Gastrocnemius medialis (tissue), 4 donors: ENCODE measurements at regions not wholly inside any gene's neighbourhood (a gene's known extent, or its start where the extent isn't known, plus 50 kb on each side); places are given as distances from the start of the nearest gene placed in this dataset.

ENCODE experiments used
- ATAC-seq, 2 donors: fragments of 150-250 bp; one replicate each; pipeline ENCODE4 v1.9.1; 2016
- DNase-seq, 2 donors: peaks; one replicate each; pipeline ENCODE4 v3.0.0-alpha.2; 2019
- H3K27ac ChIP-seq, 4 donors: fragments of 200-600 bp; sonication (generic); 1 replicate in 1 of 4; 2 replicates in 3 of 4; pipeline ENCODE4 v1.5.1; 2016 to 2018; ENCODE audit warnings: mild to moderate bottlenecking in 2 of 4, moderate library complexity in 1 of 4
- H3K27me3 ChIP-seq, 3 donors: fragments of 200-600 bp; sonication (generic) in 2 of 3; 1 replicate in 1 of 3; 2 replicates in 2 of 3; pipeline versions ENCODE4 v1.5.1 to v1.6.0; 2016 to 2019; ENCODE audit warnings: mild to moderate bottlenecking in 1 of 3, moderate library complexity in 1 of 3
- H3K36me3 ChIP-seq, 2 donors: fragments of 200-600 bp; sonication (generic) in 1 of 2; one replicate each; pipeline ENCODE4 v1.5.1; 2017 to 2018
- H3K4me1 ChIP-seq, 2 donors: fragments of 200-600 bp; sonication (generic) in 1 of 2; one replicate each; pipeline ENCODE4 v1.5.1; 2016 to 2017; ENCODE audit warnings: mild to moderate bottlenecking in 2 of 2
- H3K4me3 ChIP-seq, 4 donors: fragments of 200-600 bp; sonication (generic) in 3 of 4; 1 replicate in 1 of 4; 2 replicates in 3 of 4; pipeline ENCODE4 v1.5.1; 2016 to 2019; ENCODE audit warnings: mild to moderate bottlenecking in 2 of 4
- H3K9me3 ChIP-seq, 3 donors: fragments of 200-600 bp; sonication (generic) in 2 of 3; 1 replicate in 1 of 3; 2 replicates in 2 of 3; pipeline ENCODE4 v1.5.1; 2016 to 2019
- CTCF ChIP-seq, 5 experiments: fragments of 450-650 bp in 3 of 5; fragments of 200-600 bp in 2 of 5; sonication (generic) in 2 of 5; IDR thresholded peaks in 4 of 5; conservative IDR thresholded peaks in 1 of 5; 1 replicate in 4 of 5; 2 replicates in 1 of 5; pipeline ENCODE4 v1.5.1; 2016 to 2019; ENCODE audit warnings: antibody characterized with exemption in 5 of 5, mild to moderate bottlenecking in 3 of 5, moderate library complexity in 3 of 5
- POLR2A ChIP-seq, 2 donors: fragments of 450-650 bp; IDR thresholded peaks; one replicate each; pipeline ENCODE4 v1.6.1; 2017; ENCODE audit warnings: antibody characterized with exemption in 2 of 2, mild to moderate bottlenecking in 2 of 2, moderate library complexity in 2 of 2
- in situ Hi-C, 4 donors: fragments of 200-750 bp; cut with MboI; loops; one replicate each; pipeline versions ENCODE4 v1.15.0 to v1.8.0; 2017; ENCODE audit warnings: low sequenced_read_pairs in 4 of 4
- intact Hi-C: fragments of 100-400 bp; cut with DNase I; formaldehyde crosslinking; loops from one replicate; pipeline ENCODE4 v1.15.1; 2023; ENCODE audit warnings: low total_unique reads

GRCh38 chr10:128627811-128628210 lies 501.6 kb upstream of the MKI67 start:
- intact Hi-C loops, result no loop called here
- H3K27ac ChIP-seq, result no peak overlapping the region
- DNase-seq, result no peak
- no peaks in the 10 kb centered on the region for H3K36me3 ChIP-seq
- in situ Hi-C loops, result no loop called here
- H3K27me3 ChIP-seq, result no peaks in the 10 kb centered on the region
- H3K4me1 ChIP-seq, result peaks cover 0 to 4% of the 10 kb centered on the region in 2 donors
- no peak for ATAC-seq
- no peaks in the 10 kb centered on the region for H3K9me3 ChIP-seq
- no peak overlapping the region for H3K4me3 ChIP-seq
- TF ChIP-seq POLR2A (IDR thresholded peaks at IDR 0.05) (no peak), CTCF (IDR thresholded peaks at IDR 0.05 in 4 of 5, conservative IDR thresholded peaks at IDR 0.05 in 1 of 5) (no peak)

GRCh38 chr10:128628252-128628651 lies 502.0 kb upstream of the MKI67 start:
- no peaks in the 10 kb centered on the region for H3K9me3 ChIP-seq
- no peaks in the 10 kb centered on the region for H3K27me3 ChIP-seq
- H3K4me3 ChIP-seq, result no peak overlapping the region
- no peak for DNase-seq
- H3K4me1 ChIP-seq, result peaks cover 0 to 4% of the 10 kb centered on the region in 2 donors
- H3K36me3 ChIP-seq, result no peaks in the 10 kb centered on the region
- in situ Hi-C loops, result no loop called here
- intact Hi-C loops, result no loop called here
- H3K27ac ChIP-seq, result no peak overlapping the region
- TF ChIP-seq CTCF (IDR thresholded peaks at IDR 0.05 in 4 of 5, conservative IDR thresholded peaks at IDR 0.05 in 1 of 5) (no peak), POLR2A (IDR thresholded peaks at IDR 0.05) (no peak)
- ATAC-seq, result no peak

- no peak for TF ChIP-seq POLR2A (IDR thresholded peaks at IDR 0.05)
- Histone ChIP-seq H3K27me3 (no peaks in the 10 kb centered on the region), H3K4me3 (no peak overlapping the region), H3K4me1 (peaks cover 0 to 4% of the 10 kb centered on the region in 2 donors), H3K9me3 (no peaks in the 10 kb centered on the region), H3K27ac (no peak overlapping the region), H3K36me3 (no peaks in the 10 kb centered on the region)
- no peak for DNase-seq
- intact Hi-C loops (no loop called here), in situ Hi-C loops (no loop called here)
- no peak for ATAC-seq
Observed at GRCh38 chr10:128629111-128630096, 503.2 kb upstream of the MKI67 start.

GRCh38 chr10:128630787-128631252 lies 504.6 kb upstream of the MKI67 start:
- no peak for TF ChIP-seq POLR2A (IDR thresholded peaks at IDR 0.05)
- no peak for TF ChIP-seq CTCF (IDR thresholded peaks at IDR 0.05 in 4 of 5, conservative IDR thresholded peaks at IDR 0.05 in 1 of 5)
- in situ Hi-C loops (no loop called here), intact Hi-C loops (no loop called here)
- no peak overlapping the region for H3K4me3 ChIP-seq
- H3K9me3 ChIP-seq, result no peaks in the 10 kb centered on the region
- H3K36me3 ChIP-seq, result no peaks in the 10 kb centered on the region
- no peaks in the 10 kb centered on the region for H3K27me3 ChIP-seq
- peaks cover 0 to 4% of the 10 kb centered on the region in 2 donors for H3K4me1 ChIP-seq
- DNase-seq, result no peak
- no peak for ATAC-seq
- no peak overlapping the region for H3K27ac ChIP-seq

- intact Hi-C loops (no loop called here), in situ Hi-C loops (no loop called here)
- Histone ChIP-seq H3K27ac (no peak overlapping the region), H3K9me3 (no peaks in the 10 kb centered on the region), H3K36me3 (no peaks in the 10 kb centered on the region), H3K4me1 (peaks cover 0 to 4% of the 10 kb centered on the region in 2 donors), H3K4me3 (no peak overlapping the region), H3K27me3 (no peaks in the 10 kb centered on the region)
- TF ChIP-seq POLR2A (IDR thresholded peaks at IDR 0.05) (no peak), CTCF (IDR thresholded peaks at IDR 0.05 in 4 of 5, conservative IDR thresholded peaks at IDR 0.05 in 1 of 5) (peak in 4 of 5 experiments; percentile 12 to 54 (median 38))
- DNase-seq, result no peak
- no peak for ATAC-seq
Observed at GRCh38 chr10:128631801-128632241, 505.6 kb upstream of the MKI67 start.
